Endothelial cell of umbilical vein (primary cell): ENCODE measurements at regions not wholly inside any gene's neighbourhood (a gene's known extent, or its start where the extent isn't known, plus 50 kb on each side); places are given as distances from the start of the nearest gene placed in this dataset.

Experiments
- BruUV-seq: library from RNA; stranded (reverse); fragments of 400-500 nt; replicated peaks from 2 replicates; lab custom pipeline; 2021; lab: Mats Ljungman, UMichigan
- CTCF ChIA-PET: fragments of 300-600, 350-600 bp; sonication (Branson Sonifier 250); formaldehyde crosslinking; loops from one replicate; lab custom pipeline; 2021; ENCODE audit warnings: antibody characterized with exemption, inconsistent platforms; lab: Charles Lee
- POLR2A ChIA-PET: fragments of 300-600, 350-600 bp; sonication (Branson Sonifier 250); formaldehyde crosslinking; loops from one replicate; lab custom pipeline; 2021; ENCODE audit warnings: antibody characterized with exemption, inconsistent platforms; lab: Charles Lee
- DNase-seq: peaks from one replicate; pipeline ENCODE4 v3.0.0-alpha.2; 2011; ENCODE audit warnings: low read depth, low spot score
- FAIRE-seq: peaks from 2 replicates; lab custom pipeline; 2011; peaks lifted over from hg19 to GRCh38; lab: Jason Lieb, UNC
- H2AFZ ChIP-seq: 2 replicates; pipeline ENCODE4 v1.6.0; 2012; ENCODE audit warnings: low read depth, low read length, control low read depth, inconsistent platforms
- H3K27ac ChIP-seq: 2 replicates; pipeline ENCODE4 v1.5.1; 2011; ENCODE audit warnings: low read depth, mild to moderate bottlenecking, control low read depth, low read length, moderate library complexity; ENCODE audit not compliant: insufficient read depth
- H3K27me3 ChIP-seq, 2 experiments: 2 replicates each; pipeline versions ENCODE4 v1.6.0 to v1.6.1; 2011; ENCODE audit warnings: low read length in 2 of 2, mixed read lengths in 1 of 2; ENCODE audit not compliant: control insufficient read depth in 2 of 2, insufficient read depth in 2 of 2
- H3K36me3 ChIP-seq, 2 experiments: 2 replicates in 1 of 2; 3 replicates in 1 of 2; pipeline ENCODE4 v1.5.1; 2011; ENCODE audit warnings: low read length in 2 of 2, mild to moderate bottlenecking in 1 of 2, moderate library complexity in 1 of 2; ENCODE audit not compliant: control insufficient read depth in 2 of 2, insufficient read depth in 2 of 2; ENCODE audit errors: extremely low read depth in 1 of 2
- H3K4me1 ChIP-seq: 3 replicates; pipeline ENCODE4 v1.5.1; 2011; ENCODE audit warnings: mild to moderate bottlenecking, low read length; ENCODE audit not compliant: control insufficient read depth, insufficient read depth; ENCODE audit errors: extremely low read depth
- H3K4me2 ChIP-seq: 2 replicates; pipeline ENCODE4 v1.6.1; 2011; ENCODE audit warnings: low read length, control low read depth, mixed read lengths; ENCODE audit not compliant: insufficient read depth
- H3K4me3 ChIP-seq, 3 experiments: fragments of 200-600 bp in 1 of 3; sonication (generic), shearing (Covaris generic) in 1 of 3; replicated peaks in 1 of 3; 2 replicates each; pipeline ENCODE4 v1.5.1; 2011 to 2016; ENCODE audit warnings: control low read depth in 3 of 3, low read length in 3 of 3, mild to moderate bottlenecking in 2 of 3, inconsistent platforms in 1 of 3, low read depth in 1 of 3, moderate library complexity in 1 of 3; ENCODE audit not compliant: insufficient read depth in 1 of 3
- H3K79me2 ChIP-seq: 2 replicates; pipeline ENCODE4 v1.6.0; 2012; ENCODE audit warnings: low read length, inconsistent platforms; ENCODE audit not compliant: control insufficient read depth, insufficient read depth
- H3K9ac ChIP-seq: replicated peaks from 2 replicates; pipeline ENCODE3; 2011; ENCODE audit warnings: low read length, control low read depth; ENCODE audit not compliant: insufficient read depth; ENCODE audit errors: extremely low read depth
- H3K9me1 ChIP-seq: replicated peaks from 3 replicates; pipeline ENCODE4 v1.6.0; 2011; ENCODE audit warnings: mild to moderate bottlenecking, low read length; ENCODE audit not compliant: control insufficient read depth, insufficient read depth; ENCODE audit errors: extremely low read depth
- H3K9me3 ChIP-seq: replicated peaks from 2 replicates; pipeline ENCODE4 v1.5.1; 2012; ENCODE audit warnings: low read length, inconsistent platforms; ENCODE audit not compliant: control insufficient read depth, insufficient read depth
- H4K20me1 ChIP-seq: replicated peaks from 2 replicates; pipeline ENCODE3; 2011; ENCODE audit warnings: mild to moderate bottlenecking, low read length; ENCODE audit not compliant: control insufficient read depth, insufficient read depth; ENCODE audit errors: extremely low read depth
- EZH2 ChIP-seq: IDR thresholded peaks from 2 replicates; pipeline ENCODE4 v1.6.1; 2012; ENCODE audit warnings: borderline replicate concordance, low read depth, mild to moderate bottlenecking, moderate library complexity, low read length, inconsistent platforms; ENCODE audit not compliant: severe bottlenecking
- FOS ChIP-seq: IDR thresholded peaks from 2 replicates; pipeline ENCODE4 v1.6.1; 2011; ENCODE audit warnings: mild to moderate bottlenecking, low read length, moderate library complexity, borderline replicate concordance; ENCODE audit not compliant: insufficient read depth
- GATA2 ChIP-seq: IDR thresholded peaks from 2 replicates; pipeline ENCODE4 v1.7.0; 2011; ENCODE audit warnings: low read depth, mild to moderate bottlenecking, moderate library complexity, mixed read lengths, low read length; ENCODE audit not compliant: insufficient read length, insufficient read depth
- JUN ChIP-seq: IDR thresholded peaks from 2 replicates; pipeline ENCODE4 v1.6.1; 2011; ENCODE audit warnings: borderline replicate concordance, low read depth; ENCODE audit not compliant: insufficient read length, insufficient read depth
- MYC ChIP-seq: IDR thresholded peaks from one replicate; pipeline ENCODE4 v1.6.1; 2011; ENCODE audit warnings: mild to moderate bottlenecking, low read depth, low read length
- POLR2A ChIP-seq: IDR thresholded peaks from 2 replicates; pipeline ENCODE4 v1.6.1; 2012; ENCODE audit warnings: low read depth, mild to moderate bottlenecking, control low read depth, low read length
- POLR2AphosphoS5 ChIP-seq: IDR thresholded peaks from 2 replicates; pipeline ENCODE4 v1.6.1; 2012; ENCODE audit warnings: low read depth, mild to moderate bottlenecking, control low read depth, low read length, moderate library complexity; ENCODE audit not compliant: insufficient read depth
- dilution Hi-C: fragments of 300-500 bp; cut with MboI; formaldehyde crosslinking; loops from one replicate; pipeline ENCODE4 v1.15.0; 2019; ENCODE audit warnings: low sequenced_read_pairs; ENCODE audit not compliant: extremely low pct_ligation_motif_present
- intact Hi-C: fragments of 100-400 bp; cut with micrococcal nuclease; formaldehyde crosslinking; loops from one replicate; pipeline ENCODE4 v1.10.0; 2022
- TF ChIP-seq, protein P1 (sequence below), 2 donors: IDR thresholded peaks; 1 replicate in 1 of 2; 2 replicates in 1 of 2; pipeline ENCODE4 v1.5.1; 2011; ENCODE audit warnings: low read length in 2 of 2, mild to moderate bottlenecking in 2 of 2, moderate library complexity in 2 of 2, control low read depth in 1 of 2, inconsistent platforms in 1 of 2, low read depth in 1 of 2; ENCODE audit not compliant: insufficient read depth in 1 of 2; ENCODE audit errors: extremely low read depth in 1 of 2
- TF ChIP-seq, protein P2 (sequence below): IDR thresholded peaks from 2 replicates; pipeline ENCODE4 v1.6.1; 2011; ENCODE audit not compliant: insufficient read depth, insufficient read length

DNA sequence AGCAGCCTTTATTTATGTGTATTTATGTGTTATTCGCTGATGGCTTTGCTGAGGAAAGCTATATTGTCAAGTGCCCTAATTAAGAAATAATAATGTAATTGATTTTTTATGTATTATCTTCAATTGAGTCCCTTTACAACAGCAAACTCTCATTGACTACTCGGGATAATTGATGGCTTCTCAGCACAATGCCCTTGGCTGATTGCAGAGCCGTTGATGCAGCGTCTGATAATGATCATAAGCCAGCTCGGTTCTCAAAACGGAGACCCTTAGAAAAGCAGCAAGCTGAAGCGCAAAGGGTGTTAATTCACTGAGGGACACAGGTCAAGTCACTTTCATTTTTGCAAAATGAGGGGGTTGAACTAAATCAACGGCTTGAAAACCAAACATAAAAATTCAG is 357.1 kb upstream of the KCNH8 start:
- Histone ChIP-seq H3K4me2 (no peak overlapping the region), H3K9me1 (no peaks in the 10 kb centered on the region), H3K79me2 (no peaks in the 10 kb centered on the region), H3K9me3 (peaks cover 3% of the 10 kb centered on the region), H3K27ac (no peak overlapping the region), H2AFZ (no peak overlapping the region), H3K27me3 (no peaks in the 10 kb centered on the region), H3K9ac (no peak overlapping the region), H4K20me1 (no peaks in the 10 kb centered on the region), H3K36me3 (no peaks in the 10 kb centered on the region), H3K4me1 (no peaks in the 10 kb centered on the region), H3K4me3 (no peak overlapping the region)
- CTCF ChIA-PET, result no interaction called here
- dilution Hi-C loops, result no loop called here
- POLR2A ChIA-PET, result no interaction called here
- intact Hi-C loops, result no loop called here
- no peak for DNase-seq
- no TSS peak for BruUV-seq
- no peak for TF ChIP-seq FOS
- TF ChIP-seq JUN, result no peak
- TF ChIP-seq EZH2, result no peak
- no peak for TF ChIP-seq POLR2AphosphoS5
- no peak for TF ChIP-seq POLR2A
- TF ChIP-seq MYC, result no peak
- no peak for TF ChIP-seq GATA2
- TF ChIP-seq, protein P1, sequence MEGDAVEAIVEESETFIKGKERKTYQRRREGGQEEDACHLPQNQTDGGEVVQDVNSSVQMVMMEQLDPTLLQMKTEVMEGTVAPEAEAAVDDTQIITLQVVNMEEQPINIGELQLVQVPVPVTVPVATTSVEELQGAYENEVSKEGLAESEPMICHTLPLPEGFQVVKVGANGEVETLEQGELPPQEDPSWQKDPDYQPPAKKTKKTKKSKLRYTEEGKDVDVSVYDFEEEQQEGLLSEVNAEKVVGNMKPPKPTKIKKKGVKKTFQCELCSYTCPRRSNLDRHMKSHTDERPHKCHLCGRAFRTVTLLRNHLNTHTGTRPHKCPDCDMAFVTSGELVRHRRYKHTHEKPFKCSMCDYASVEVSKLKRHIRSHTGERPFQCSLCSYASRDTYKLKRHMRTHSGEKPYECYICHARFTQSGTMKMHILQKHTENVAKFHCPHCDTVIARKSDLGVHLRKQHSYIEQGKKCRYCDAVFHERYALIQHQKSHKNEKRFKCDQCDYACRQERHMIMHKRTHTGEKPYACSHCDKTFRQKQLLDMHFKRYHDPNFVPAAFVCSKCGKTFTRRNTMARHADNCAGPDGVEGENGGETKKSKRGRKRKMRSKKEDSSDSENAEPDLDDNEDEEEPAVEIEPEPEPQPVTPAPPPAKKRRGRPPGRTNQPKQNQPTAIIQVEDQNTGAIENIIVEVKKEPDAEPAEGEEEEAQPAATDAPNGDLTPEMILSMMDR (IDR thresholded peaks at IDR 0.05; ENCODE audit: extremely low read depth in 1 of 2, insufficient read depth in 1 of 2, low read depth in 1 of 2, low read length in 2 of 2), result no peak
- TF ChIP-seq, protein P2, sequence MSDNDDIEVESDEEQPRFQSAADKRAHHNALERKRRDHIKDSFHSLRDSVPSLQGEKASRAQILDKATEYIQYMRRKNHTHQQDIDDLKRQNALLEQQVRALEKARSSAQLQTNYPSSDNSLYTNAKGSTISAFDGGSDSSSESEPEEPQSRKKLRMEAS, result no peak
- FAIRE-seq, result no peak
